ENCODE measurements at regions not wholly inside any gene's neighbourhood (a gene's known extent, or its start where the extent isn't known, plus 50 kb on each side); places are given as distances from the start of the nearest gene placed in this dataset.

- whole genome bisulfite sequencing, 2 experiments (ENCODE audit: extremely low coverage in 2 of 2, insufficient read length in 1 of 2) = no CpG with 5 or more reads among the region's 3 CpGs
- no peak overlapping the region for H3K18ac ChIP-seq (ENCODE audit: low read depth, low read length)
- BruUV-seq (replicated peaks) = no TSS peak
Measured at GRCh38 chr6:147853574-147853973, 345.1 kb downstream of the SAMD5 start.

More at GRCh38 chr6:147853574-147853973, 345.1 kb downstream of the SAMD5 start:
- H2BK120ac ChIP-seq (ENCODE audit: low read depth, low read length) = no peak overlapping the region
- no peaks in the 10 kb centered on the region for H3K9me3 ChIP-seq (ENCODE audit: control insufficient read depth, insufficient read depth, low read length)
- ChIA-PET POLR2A (ENCODE audit: unreplicated experiment) (no interaction called here), CTCF (no interaction called here)
- H3K4me1 ChIP-seq (ENCODE audit: control insufficient read depth, insufficient read depth, low read length) = no peaks in the 10 kb centered on the region; the same call in 1 of the 2 replicates
- in situ Hi-C loops (cut with MboI; ENCODE audit: low sequenced_read_pairs) = no loop called here
- no peak overlapping the region for H4K5ac ChIP-seq (ENCODE audit: low read depth, low read length)
- no peak overlapping the region for H2AK9ac ChIP-seq (replicated peaks; ENCODE audit: low read depth, low read length, poor library complexity)
- H3K56ac ChIP-seq (ENCODE audit: extremely low read depth, insufficient read depth, low read length) = no peak overlapping the region
- H3K4me3 ChIP-seq (ENCODE audit: insufficient read depth, low read depth, low read length) = no peak overlapping the region
- H3K4me2 ChIP-seq (ENCODE audit: low read depth, low read length) = no peak overlapping the region
- H2AFZ ChIP-seq (replicated peaks; ENCODE audit: low read length, poor library complexity) = no peak overlapping the region
- no peaks in the 10 kb centered on the region for H3K27me3 ChIP-seq (ENCODE audit: control insufficient read depth, insufficient read depth, low read length)
- no peak overlapping the region for H4K91ac ChIP-seq (ENCODE audit: insufficient read depth, low read depth, low read length)
- no peak overlapping the region for H3K14ac ChIP-seq (replicated peaks; ENCODE audit: low read depth, low read length)
- H2BK5ac ChIP-seq (ENCODE audit: low read depth, low read length, poor library complexity, severe bottlenecking) = no peak overlapping the region
- no peak overlapping the region for H2AK5ac ChIP-seq (ENCODE audit: low read depth, low read length)
- no peak overlapping the region for H3K23ac ChIP-seq (ENCODE audit: low read depth, low read length)
- H3K27ac ChIP-seq (ENCODE audit: insufficient read depth, low read length) = no peak overlapping the region
- no peaks in the 10 kb centered on the region for H3K9me1 ChIP-seq (ENCODE audit: insufficient read depth, low read length)
- no peak overlapping the region for H4K8ac ChIP-seq (ENCODE audit: low read depth in 2 of 2, low read length in 2 of 2)
- TF ChIP-seq BHLHE40 (IDR thresholded peaks at IDR 0.05; ENCODE audit: low read depth, low read length) (no peak), NFE2L2 (IDR thresholded peaks at IDR 0.05; ENCODE audit: low read depth, low read length) (no peak), RAD21 (IDR thresholded peaks at IDR 0.05; ENCODE audit: low read length) (no peak), MAZ (IDR thresholded peaks at IDR 0.05; ENCODE audit: borderline replicate concordance, low read depth, low read length) (no peak), RFX5 (IDR thresholded peaks at IDR 0.05; ENCODE audit: low read depth, low read length) (no peak)
- H4K20me1 ChIP-seq (ENCODE audit: insufficient read depth, low read length) = no peaks in the 10 kb centered on the region
- no peak overlapping the region for H3K4ac ChIP-seq (ENCODE audit: low read depth, low read length)
- no peaks in the 10 kb centered on the region for H3K36me3 ChIP-seq (ENCODE audit: control insufficient read depth, insufficient read depth, low read length)
- no peak overlapping the region for H2BK20ac ChIP-seq (ENCODE audit: low read depth, low read length)
- intact Hi-C loops (cut with micrococcal nuclease) = no loop called here
- no peak overlapping the region for H2BK15ac ChIP-seq (ENCODE audit: low read depth, low read length)
- H3K79me1 ChIP-seq (ENCODE audit: low read depth in 1 of 2, low read length in 2 of 2) = no peaks in the 10 kb centered on the region
- DNase-seq = no peak
- ATAC-seq (ENCODE audit: low read depth) = no peak
- dilution Hi-C loops (cut with HindIII; ENCODE audit: low sequenced_read_pairs, unreplicated experiment) = no loop called here
- no peak overlapping the region for H3K9ac ChIP-seq (ENCODE audit: low read depth, low read length)

All from IMR-90 (cell line).